ENCODE measurements at regions not wholly inside any gene's neighbourhood (a gene's known extent, or its start where the extent isn't known, plus 50 kb on each side); places are given as distances from the start of the nearest gene placed in this dataset.

GRCh38 chr18:44227501-44227900 lies 453.2 kb upstream of the SETBP1 start:
- Histone ChIP-seq H3K4me3 (ENCODE audit: control extremely low read depth in 1 of 5, extremely low read depth in 1 of 5, insufficient read depth in 1 of 5, low read depth in 2 of 5, low read length in 4 of 5) (no peak overlapping the region), H4K20me1 (ENCODE audit: control insufficient read depth, insufficient read depth, low read length, poor library complexity, severe bottlenecking) (no peaks in the 10 kb centered on the region), H3K4me2 (replicated peaks; ENCODE audit: low read depth, low read length, poor library complexity, severe bottlenecking) (no peak overlapping the region), H3K79me2 (ENCODE audit: control insufficient read depth, insufficient read depth, low read length) (no peaks in the 10 kb centered on the region), H3K4me1 (ENCODE audit: control insufficient read depth in 2 of 2, insufficient read depth in 2 of 2, low read length in 2 of 2) (no peaks in the 10 kb centered on the region), H3K27me3 (replicated peaks in 1 of 4; ENCODE audit: control extremely low read depth in 1 of 4, control insufficient read depth in 3 of 4, insufficient read depth in 4 of 4, low read length in 3 of 4) (no peaks in the 10 kb centered on the region), H2AFZ (ENCODE audit: insufficient read depth, low read depth, low read length, poor library complexity, severe bottlenecking) (no peak overlapping the region), H3K9ac (ENCODE audit: low read length) (no peak overlapping the region), H3K9me3 (ENCODE audit: control extremely low read depth in 1 of 3, control insufficient read depth in 2 of 3, insufficient read depth in 1 of 3, low read length in 2 of 3) (no peaks in the 10 kb centered on the region), H3K36me3 (replicated peaks in 1 of 2; ENCODE audit: control extremely low read depth in 1 of 2, control insufficient read depth in 1 of 2, extremely low read depth in 1 of 2, insufficient read depth in 2 of 2, low read length in 1 of 2) (no peaks in the 10 kb centered on the region), H3K27ac (ENCODE audit: low read length in 2 of 2) (no peak overlapping the region)
- ChIA-PET POLR2A (no interaction called here), CTCF (no interaction called here)
- H3K4me1 Mint-ChIP-seq, result no peaks in the 10 kb centered on the region
- ATAC-seq (ENCODE audit: low read depth) (no peak), DNase-seq (no peak)
- H3K27me3 Mint-ChIP-seq, result peaks cover 3% of the 10 kb centered on the region
- no CpG with 5 or more reads among the region's 2 CpGs for WGBS (ENCODE audit: insufficient coverage)
- no peak overlapping the region for H3K4me3 Mint-ChIP-seq
- intact Hi-C loops (cut with micrococcal nuclease), result no loop called here
- TF ChIP-seq EZH2 (IDR thresholded peaks at IDR 0.05; ENCODE audit: borderline replicate concordance, insufficient read depth, low read depth, low read length, poor library complexity, severe bottlenecking), result no peak
- TF ChIP-seq CTCF (IDR thresholded peaks at IDR 0.05), result no peak
- no peaks in the 10 kb centered on the region for H3K9me3 Mint-ChIP-seq (ENCODE audit: insufficient read depth)
- H3K27ac Mint-ChIP-seq, result no peak overlapping the region

- Mint-ChIP-seq H3K4me1 (no peaks in the 10 kb centered on the region), H3K27ac (no peak overlapping the region), H3K9me3 (ENCODE audit: insufficient read depth) (no peaks in the 10 kb centered on the region), H3K27me3 (peaks cover 3% of the 10 kb centered on the region), H3K4me3 (no peak overlapping the region)
- no peaks in the 10 kb centered on the region for H3K36me3 ChIP-seq (replicated peaks in 1 of 2; ENCODE audit: control extremely low read depth in 1 of 2, control insufficient read depth in 1 of 2, extremely low read depth in 1 of 2, insufficient read depth in 2 of 2, low read length in 1 of 2)
- intact Hi-C loops (cut with micrococcal nuclease), result no loop called here
- no peaks in the 10 kb centered on the region for H3K79me2 ChIP-seq (ENCODE audit: control insufficient read depth, insufficient read depth, low read length)
- TF ChIP-seq EZH2 (IDR thresholded peaks at IDR 0.05; ENCODE audit: borderline replicate concordance, insufficient read depth, low read depth, low read length, poor library complexity, severe bottlenecking) (no peak), CTCF (IDR thresholded peaks at IDR 0.05) (no peak)
- WGBS (ENCODE audit: insufficient coverage), result 83% methylated on average over 1 of the region's 3 CpGs
- ChIA-PET POLR2A (no interaction called here), CTCF (no interaction called here)
- H4K20me1 ChIP-seq (ENCODE audit: control insufficient read depth, insufficient read depth, low read length, poor library complexity, severe bottlenecking), result no peaks in the 10 kb centered on the region
- no peak for ATAC-seq (ENCODE audit: low read depth)
- no peak overlapping the region for H3K27ac ChIP-seq (ENCODE audit: low read length in 2 of 2)
- H3K4me2 ChIP-seq (replicated peaks; ENCODE audit: low read depth, low read length, poor library complexity, severe bottlenecking), result no peak overlapping the region
- no peak overlapping the region for H2AFZ ChIP-seq (ENCODE audit: insufficient read depth, low read depth, low read length, poor library complexity, severe bottlenecking)
- H3K4me1 ChIP-seq (ENCODE audit: control insufficient read depth in 2 of 2, insufficient read depth in 2 of 2, low read length in 2 of 2), result no peaks in the 10 kb centered on the region
- no peak for DNase-seq
- H3K27me3 ChIP-seq (replicated peaks in 1 of 4; ENCODE audit: control extremely low read depth in 1 of 4, control insufficient read depth in 3 of 4, insufficient read depth in 4 of 4, low read length in 3 of 4), result no peaks in the 10 kb centered on the region
- H3K9ac ChIP-seq (ENCODE audit: low read length), result no peak overlapping the region
- no peak overlapping the region for H3K4me3 ChIP-seq (ENCODE audit: control extremely low read depth in 1 of 5, extremely low read depth in 1 of 5, insufficient read depth in 1 of 5, low read depth in 2 of 5, low read length in 4 of 5)
- H3K9me3 ChIP-seq (ENCODE audit: control extremely low read depth in 1 of 3, control insufficient read depth in 2 of 3, insufficient read depth in 1 of 3, low read length in 2 of 3), result no peaks in the 10 kb centered on the region
These were observed 451.0 kb upstream of the SETBP1 start for GRCh38 chr18:44229693-44230108.

All from B cell (primary cell).